Activated CD4-positive, alpha-beta T cell treated with anti-CD3 and anti-CD28 coated beads, Interleukin-2, amount 50 U/mL, for 24 hours (primary cell): ENCODE measurements at regions not wholly inside any gene's neighbourhood (a gene's known extent, or its start where the extent isn't known, plus 50 kb on each side); places are given as distances from the start of the nearest gene placed in this dataset.

Experiments used
- DNase-seq, 2 donors: peaks; one replicate each; pipeline ENCODE4 v3.0.0-alpha.2; 2020; ENCODE audit warnings: low read depth in 1 of 2, low spot score in 1 of 2

GRCh38 chr22:49093192-49093880 lies 734.3 kb downstream of the BRD1 start:
- DNase-seq: no peak

GRCh38 chr22:49092716-49093115 lies 735.0 kb downstream of the BRD1 start:
- DNase-seq: no peak

GRCh38 chr22:49091917-49092545 lies 735.6 kb downstream of the BRD1 start:
- DNase-seq: no peak

GRCh38 chr22:49091451-49091850 lies 736.2 kb downstream of the BRD1 start:
- no peak for DNase-seq

- DNase-seq: no peak
Measured at GRCh38 chr22:49090853-49091135, 736.9 kb downstream of the BRD1 start.

- DNase-seq: no peak
Measured at GRCh38 chr22:49090061-49090852, 737.4 kb downstream of the BRD1 start.

- no peak for DNase-seq
Measured at GRCh38 chr22:49088801-49089791, 738.6 kb downstream of the BRD1 start.

- no peak for DNase-seq
Measured at GRCh38 chr22:49087716-49088601, 739.7 kb downstream of the BRD1 start.

- DNase-seq: no peak
Measured at GRCh38 chr22:49087198-49087597, 740.5 kb downstream of the BRD1 start.

- no peak for DNase-seq
Measured at GRCh38 chr22:49086606-49087157, 741.0 kb downstream of the BRD1 start.

- DNase-seq: no peak
Measured at GRCh38 chr22:49086181-49086580, 741.5 kb downstream of the BRD1 start.

- no peak for DNase-seq
Measured at GRCh38 chr22:49084206-49084605, 743.5 kb downstream of the BRD1 start.

GRCh38 chr22:49083607-49084006 lies 744.1 kb downstream of the BRD1 start:
- DNase-seq: no peak

- DNase-seq: no peak
Measured at GRCh38 chr22:49082451-49082850, 745.2 kb downstream of the BRD1 start.

- no peak for DNase-seq
Measured at GRCh38 chr22:49081926-49082325, 745.7 kb downstream of the BRD1 start.

GRCh38 chr22:49081261-49081666 lies 746.4 kb downstream of the BRD1 start:
- no peak for DNase-seq

GRCh38 chr22:49080631-49081030 lies 747.0 kb downstream of the BRD1 start:
- no peak for DNase-seq

GRCh38 chr22:49079743-49080500 lies 747.8 kb downstream of the BRD1 start:
- DNase-seq: no peak

- DNase-seq: no peak
Measured at GRCh38 chr22:49079027-49079725, 748.5 kb downstream of the BRD1 start.
